HG03066 (cell line): ENCODE measurements at regions not wholly inside any gene's neighbourhood (a gene's known extent, or its start where the extent isn't known, plus 50 kb on each side); places are given as distances from the start of the nearest gene placed in this dataset.
A peak's percentile ranks its signal among the peaks of the same experiment; 100 is the strongest.

Experiments
- ATAC-seq: cut with Tn5 transposase; IDR thresholded peaks from one replicate; pipeline ENCODE4 v1.9.1; 2021; ENCODE audit warnings: low read depth; ENCODE audit not compliant: unreplicated experiment

DNA sequence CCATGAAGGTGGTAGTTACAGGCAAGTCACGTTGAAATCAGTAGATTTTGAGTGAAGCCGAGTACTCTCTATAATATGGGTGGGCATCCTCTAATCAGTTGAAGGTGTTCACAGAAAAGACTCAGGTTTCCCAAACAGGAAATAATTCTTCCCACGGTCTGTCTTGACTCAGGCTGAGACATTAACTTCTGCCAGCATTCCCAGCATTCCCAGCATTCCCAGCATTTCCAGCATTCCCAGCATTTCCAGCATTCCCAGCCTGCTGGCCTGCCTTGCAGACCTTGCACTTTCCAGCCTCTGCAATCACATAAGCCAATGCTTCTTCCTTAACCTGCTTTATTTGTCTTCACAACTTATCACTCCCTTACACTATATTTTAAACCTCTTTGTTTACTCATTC lies 542.3 kb upstream of the ROBO2 start:
- ATAC-seq = no peak

DNA sequence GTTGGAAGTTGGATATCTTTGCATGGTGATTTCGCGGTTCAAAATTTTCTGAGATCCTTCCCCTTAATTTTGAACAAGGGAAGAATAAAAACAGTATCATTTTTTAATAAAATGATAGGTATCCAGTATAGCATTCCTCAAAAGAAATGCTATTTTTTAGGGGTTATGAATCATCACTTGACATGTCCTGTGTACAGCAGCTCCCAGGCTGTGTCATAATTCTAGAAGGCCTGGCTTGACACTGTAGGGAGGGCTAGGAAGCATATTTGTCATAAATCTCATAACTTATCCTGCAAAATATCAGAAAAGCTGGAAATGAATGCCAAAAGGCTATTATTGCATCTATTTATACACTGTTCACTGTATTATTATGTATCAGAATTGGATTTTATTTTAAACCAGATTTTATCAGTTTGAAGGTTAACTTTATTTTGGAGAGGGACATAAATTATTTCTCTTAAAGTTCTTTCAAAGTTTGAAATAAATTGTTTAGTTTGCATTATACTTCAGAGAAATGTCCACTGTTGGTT lies 539.1 kb upstream of the ROBO2 start:
- no peak for ATAC-seq

DNA sequence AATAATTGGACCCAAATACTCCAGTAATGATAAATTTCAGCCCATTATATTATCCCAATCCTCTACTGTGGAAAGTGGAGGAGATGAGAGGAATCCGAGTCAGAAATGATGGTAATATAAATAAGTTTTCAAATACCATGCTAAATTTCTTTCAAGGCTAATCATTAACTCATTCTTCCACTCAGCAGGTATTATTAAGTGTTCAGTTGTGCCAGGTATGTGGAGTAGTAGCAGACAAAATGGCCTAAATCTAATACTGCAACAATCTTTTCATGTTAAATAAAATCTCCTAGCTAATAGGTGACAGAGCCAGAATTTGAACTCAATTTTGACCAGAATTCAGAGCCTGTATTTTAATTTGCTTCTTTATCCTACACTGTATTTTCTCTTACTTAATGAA lies 538.6 kb upstream of the ROBO2 start:
- no peak for ATAC-seq

- no peak for ATAC-seq
Observed at GRCh38 chr3:76502076-76502475, 537.8 kb upstream of the ROBO2 start.

DNA sequence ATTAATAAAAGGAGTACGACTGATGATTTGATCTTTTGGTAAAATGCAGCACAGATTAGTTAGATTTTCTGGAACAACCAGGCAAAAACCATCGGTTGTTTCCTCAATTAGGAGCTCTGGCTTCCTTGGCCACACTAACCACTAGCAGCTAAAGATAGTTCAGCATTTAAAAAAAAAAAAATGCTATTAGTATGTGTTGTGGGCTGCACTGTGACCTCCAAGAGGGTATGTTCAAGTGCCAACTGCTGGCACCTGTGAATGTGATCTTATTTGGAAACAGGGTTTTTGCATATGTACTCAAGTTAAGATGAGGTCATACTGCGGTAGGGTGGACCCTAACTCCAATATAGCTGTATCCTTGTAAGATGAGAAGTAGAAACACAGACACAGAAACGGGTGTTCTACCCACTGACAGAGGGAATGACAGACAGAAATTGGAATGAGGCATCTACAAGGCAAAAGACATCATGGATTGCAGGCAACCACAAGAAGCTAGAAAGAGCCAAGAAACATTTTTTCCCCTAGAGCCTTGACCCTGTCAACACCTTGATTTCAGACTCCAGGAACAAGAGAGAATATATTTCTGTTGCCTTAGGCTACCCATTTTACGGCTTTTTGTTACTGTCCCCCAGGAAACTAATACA lies 534.6 kb upstream of the ROBO2 start:
- ATAC-seq = no peak

DNA sequence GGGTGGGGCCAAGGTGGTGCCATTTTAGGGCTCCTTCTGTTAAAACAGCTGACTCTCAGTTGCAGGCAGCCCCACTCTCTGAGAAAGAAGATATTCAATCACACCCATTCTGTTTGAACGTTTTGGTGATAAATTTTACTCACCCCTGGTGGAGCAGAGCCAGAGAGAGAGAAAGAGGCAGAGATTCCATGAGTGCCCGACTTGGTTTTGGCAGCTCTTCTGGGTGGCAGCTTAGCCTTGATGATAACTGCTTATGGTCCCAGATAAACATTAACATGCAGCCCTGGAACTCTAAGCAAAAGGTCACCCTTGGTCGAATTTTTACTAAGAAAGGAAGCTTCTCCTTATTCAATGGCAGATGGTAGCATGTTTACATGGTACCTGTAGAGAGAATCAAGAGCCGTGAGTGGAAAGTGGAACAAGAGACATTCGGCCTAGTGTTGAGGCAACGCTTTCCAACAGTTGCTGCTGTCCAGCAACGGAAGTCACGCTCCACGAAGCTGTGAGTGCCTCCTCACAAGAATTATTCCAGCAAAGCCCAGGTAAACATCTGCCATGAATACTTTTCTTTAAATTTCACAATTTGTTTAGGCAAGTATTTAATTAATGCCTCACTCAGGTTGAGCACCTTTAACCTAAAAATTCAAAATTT lies 530.6 kb upstream of the ROBO2 start:
- no peak for ATAC-seq

- ATAC-seq = no peak
Observed at GRCh38 chr3:76514836-76515235, 525.1 kb upstream of the ROBO2 start.

- no peak for ATAC-seq
Observed at GRCh38 chr3:76523337-76523736, 516.6 kb upstream of the ROBO2 start.

- ATAC-seq = no peak
Observed at GRCh38 chr3:76525726-76526125, 514.2 kb upstream of the ROBO2 start.

DNA sequence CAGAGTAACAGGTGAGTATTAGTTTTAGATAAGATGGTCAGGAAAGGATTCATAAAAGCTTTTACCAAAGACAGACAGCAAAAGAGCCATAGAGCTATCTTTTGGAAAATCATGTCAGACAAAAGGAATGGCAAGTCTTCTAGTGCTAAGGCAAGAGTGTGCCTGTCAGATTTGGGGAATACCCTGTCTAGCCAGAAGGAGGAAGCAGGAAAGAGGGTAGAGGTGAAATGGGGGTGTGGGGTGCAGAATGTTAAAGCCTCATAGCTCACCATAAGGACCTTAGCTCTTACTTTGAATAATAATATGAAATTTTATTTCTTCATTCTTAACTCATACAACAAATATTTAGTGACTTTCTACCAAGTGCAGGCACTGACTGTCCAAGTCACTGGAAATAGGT lies 512.1 kb upstream of the ROBO2 start:
- ATAC-seq = no peak

GRCh38 chr3:76532158-76532822 lies 507.6 kb upstream of the ROBO2 start:
- no peak for ATAC-seq

- ATAC-seq = peak; percentile 53
Observed at GRCh38 chr3:76533710-76534109, 506.2 kb upstream of the ROBO2 start.

- ATAC-seq = peak; percentile 65
Observed at GRCh38 chr3:76537857-76538256, 502.0 kb upstream of the ROBO2 start.

- no peak for ATAC-seq
Observed at GRCh38 chr3:76547674-76548073, 492.2 kb upstream of the ROBO2 start.

DNA sequence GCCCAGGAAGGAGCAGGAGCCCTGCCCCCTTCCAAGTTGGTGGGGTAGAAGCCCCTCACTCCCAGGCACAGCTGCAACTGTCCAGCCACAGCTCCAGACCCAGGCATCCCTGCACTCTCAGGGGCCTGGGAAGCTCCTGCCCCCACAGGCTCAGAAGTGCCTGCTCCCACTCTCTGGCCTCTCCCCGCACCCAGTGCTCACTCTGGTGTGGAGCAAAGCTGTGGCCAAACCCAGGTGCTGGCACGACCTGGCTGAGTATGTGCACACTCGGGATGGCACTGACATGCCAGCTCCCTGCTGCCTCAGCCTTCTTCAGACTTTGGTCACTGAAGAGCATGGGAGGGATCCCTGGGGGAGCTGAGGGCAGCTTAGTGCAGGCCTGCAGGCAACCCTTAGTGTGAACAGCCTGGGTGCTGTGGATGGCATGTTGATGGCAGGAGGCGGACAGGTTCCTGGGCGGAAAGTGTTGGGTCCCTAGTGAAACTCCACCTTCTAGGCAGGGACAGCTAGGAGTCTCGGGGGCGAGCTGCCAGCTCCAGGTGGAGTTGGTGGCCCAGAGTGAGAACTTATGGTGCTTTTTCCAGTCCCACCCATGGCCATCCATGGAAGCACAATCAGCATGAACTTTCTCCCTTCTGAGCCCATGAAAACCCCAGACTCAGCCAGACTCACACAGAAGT lies 489.2 kb upstream of the ROBO2 start:
- ATAC-seq = no peak

- no peak for ATAC-seq
Observed at GRCh38 chr3:76551739-76552138, 488.2 kb upstream of the ROBO2 start.

DNA sequence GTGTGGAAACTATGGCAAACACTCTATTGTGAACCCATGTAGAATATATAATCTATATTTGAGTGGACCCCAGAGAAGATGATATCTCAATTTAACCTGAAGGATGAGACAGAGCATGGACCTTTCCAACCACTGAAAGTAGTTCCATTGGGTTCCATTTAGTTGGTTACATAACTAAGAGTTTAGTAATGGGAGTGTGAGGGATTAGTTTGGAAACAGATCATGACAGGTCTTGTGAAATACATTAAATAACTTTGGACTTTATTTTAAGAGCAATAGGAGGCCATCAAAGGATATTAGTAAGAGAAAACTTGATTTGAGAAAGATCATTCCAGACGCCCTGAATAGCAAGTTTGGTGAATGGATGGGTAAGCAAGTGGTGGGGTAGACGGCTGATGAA lies 487.2 kb upstream of the ROBO2 start:
- ATAC-seq = no peak

- no peak for ATAC-seq
Observed at GRCh38 chr3:76554707-76555106, 485.2 kb upstream of the ROBO2 start.

GRCh38 chr3:76561494-76562236 lies 478.2 kb upstream of the ROBO2 start:
- no peak for ATAC-seq

- ATAC-seq = no peak
Observed at GRCh38 chr3:76565496-76566210, 474.2 kb upstream of the ROBO2 start.
